Esophagus squamous epithelium (tissue), 5 donors: ENCODE measurements at regions not wholly inside any gene's neighbourhood (a gene's known extent, or its start where the extent isn't known, plus 50 kb on each side); places are given as distances from the start of the nearest gene placed in this dataset.

Experiments
- DNase-seq: peaks from one replicate; lab custom pipeline; 2025; lab: John Stamatoyannopoulos, UW
- H3K27ac ChIP-seq, 4 donors: fragments of 200-600 bp; sonication (generic); one replicate each; pipeline ENCODE4 v1.5.1; 2016 to 2019; ENCODE audit warnings: mild to moderate bottlenecking in 1 of 4
- H3K27me3 ChIP-seq, 4 donors: fragments of 200-600 bp; sonication (generic); 1 replicate in 3 of 4; 2 replicates in 1 of 4; pipeline versions ENCODE4 v1.5.1 to v1.6.0; 2017 to 2021; ENCODE audit warnings: antibody characterized with exemption in 1 of 4
- H3K36me3 ChIP-seq, 3 donors: fragments of 200-600 bp; sonication (generic); one replicate each; pipeline ENCODE4 v1.5.1; 2016 to 2019
- H3K4me1 ChIP-seq, 3 donors: fragments of 200-600 bp; sonication (generic); one replicate each; pipeline ENCODE4 v1.5.1; 2017 to 2019
- H3K4me3 ChIP-seq, 4 donors: fragments of 200-600 bp; sonication (generic); 1 replicate in 3 of 4; 2 replicates in 1 of 4; pipeline ENCODE4 v1.5.1; 2016 to 2019; ENCODE audit warnings: mild to moderate bottlenecking in 2 of 4, moderate library complexity in 1 of 4
- H3K9me3 ChIP-seq, 3 donors: fragments of 200-600 bp; sonication (generic); one replicate each; pipeline ENCODE4 v1.5.1; 2016 to 2019
- POLR2A ChIP-seq, 4 donors: fragments of 450-650 bp; IDR thresholded peaks; one replicate each; pipeline ENCODE4 v1.6.1; 2017; ENCODE audit warnings: antibody characterized with exemption in 4 of 4, mild to moderate bottlenecking in 4 of 4, moderate library complexity in 3 of 4
- WGBS, 2 donors: methylation state at CpG; one replicate each; pipeline ENCODE4 v1.1.5; 2018; 5-methylcytosine and 5-hydroxymethylcytosine counted together
- intact Hi-C: fragments of 100-400 bp; cut with DNase I; formaldehyde crosslinking; loops from one replicate; pipeline ENCODE4 v1.15.0; 2022
- TF ChIP-seq, protein P1 (sequence below), 6 experiments: fragments of 450-650 bp in 4 of 6; fragments of 200-600 bp in 2 of 6; sonication (generic) in 2 of 6; IDR thresholded peaks; one replicate each; pipeline ENCODE4 v1.5.1; 2016 to 2019; ENCODE audit warnings: antibody characterized with exemption in 6 of 6, mild to moderate bottlenecking in 4 of 6, moderate library complexity in 4 of 6
- donor health status: DM: yes; HTN: yes; CAD: no.

DNA sequence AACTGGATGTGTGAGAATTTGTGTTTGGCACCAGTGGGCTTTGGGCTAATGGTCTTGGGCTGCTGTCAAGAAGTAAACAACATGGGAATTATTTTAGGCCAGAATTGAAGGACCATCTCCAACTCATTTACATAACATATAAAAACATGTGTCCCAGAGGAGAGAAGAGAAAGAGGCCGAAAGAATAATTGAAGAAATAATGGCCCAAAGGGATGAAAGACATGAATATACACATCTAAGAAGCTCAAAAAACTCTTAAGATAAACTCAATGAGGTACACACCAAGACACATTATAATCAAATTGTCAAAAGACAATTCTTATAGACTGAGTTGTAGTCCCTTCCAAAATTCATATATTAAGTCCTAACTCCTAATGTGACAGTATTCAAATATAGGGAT lies 56.1 kb upstream of the SCAF11 start:
- WGBS, 2 donors = 84 to 89% methylated on average over 1 of the region's 1 CpG
- no peaks in the 10 kb centered on the region for H3K4me1 ChIP-seq
- H3K9me3 ChIP-seq = peaks cover 0 to 47% (median 15%) of the 10 kb centered on the region in 3 donors
- no peaks in the 10 kb centered on the region for H3K36me3 ChIP-seq
- intact Hi-C loops = no loop called here
- H3K27me3 ChIP-seq = no peaks in the 10 kb centered on the region
- no peak for DNase-seq
- TF ChIP-seq, protein P1, sequence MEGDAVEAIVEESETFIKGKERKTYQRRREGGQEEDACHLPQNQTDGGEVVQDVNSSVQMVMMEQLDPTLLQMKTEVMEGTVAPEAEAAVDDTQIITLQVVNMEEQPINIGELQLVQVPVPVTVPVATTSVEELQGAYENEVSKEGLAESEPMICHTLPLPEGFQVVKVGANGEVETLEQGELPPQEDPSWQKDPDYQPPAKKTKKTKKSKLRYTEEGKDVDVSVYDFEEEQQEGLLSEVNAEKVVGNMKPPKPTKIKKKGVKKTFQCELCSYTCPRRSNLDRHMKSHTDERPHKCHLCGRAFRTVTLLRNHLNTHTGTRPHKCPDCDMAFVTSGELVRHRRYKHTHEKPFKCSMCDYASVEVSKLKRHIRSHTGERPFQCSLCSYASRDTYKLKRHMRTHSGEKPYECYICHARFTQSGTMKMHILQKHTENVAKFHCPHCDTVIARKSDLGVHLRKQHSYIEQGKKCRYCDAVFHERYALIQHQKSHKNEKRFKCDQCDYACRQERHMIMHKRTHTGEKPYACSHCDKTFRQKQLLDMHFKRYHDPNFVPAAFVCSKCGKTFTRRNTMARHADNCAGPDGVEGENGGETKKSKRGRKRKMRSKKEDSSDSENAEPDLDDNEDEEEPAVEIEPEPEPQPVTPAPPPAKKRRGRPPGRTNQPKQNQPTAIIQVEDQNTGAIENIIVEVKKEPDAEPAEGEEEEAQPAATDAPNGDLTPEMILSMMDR (IDR thresholded peaks at IDR 0.05) = no peak
- TF ChIP-seq POLR2A (IDR thresholded peaks at IDR 0.05) = no peak
- H3K4me3 ChIP-seq = no peak overlapping the region
- H3K27ac ChIP-seq = no peak overlapping the region

DNA sequence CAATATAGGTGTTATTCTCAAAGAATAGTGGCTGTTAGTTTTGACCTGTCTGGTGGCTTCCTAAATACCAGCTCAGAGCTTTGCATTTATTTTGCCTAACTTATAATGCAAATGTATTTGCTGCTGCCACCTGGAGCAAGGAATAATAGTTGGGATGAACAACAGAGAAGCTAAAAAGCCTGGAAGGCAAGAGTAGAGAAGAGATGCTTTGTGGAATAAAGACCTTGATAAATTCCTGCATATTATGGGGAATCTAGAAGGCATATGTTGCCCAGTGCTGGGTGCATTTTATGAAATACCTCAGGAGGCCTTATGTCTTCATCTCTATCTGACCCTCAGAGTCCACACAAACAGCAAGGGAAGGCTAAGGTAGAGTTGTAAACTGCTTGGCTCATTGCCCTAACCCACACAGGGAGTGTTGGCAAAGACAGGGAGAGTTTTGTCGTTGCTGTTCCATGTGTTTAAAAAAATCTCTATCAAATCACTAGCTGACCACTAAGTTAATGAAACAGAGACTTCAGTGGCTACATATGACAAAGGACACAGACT lies 53.7 kb upstream of the SCAF11 start:
- H3K4me3 ChIP-seq = no peak overlapping the region
- intact Hi-C loops = no loop called here
- H3K4me1 ChIP-seq = no peaks in the 10 kb centered on the region
- no peaks in the 10 kb centered on the region for H3K27me3 ChIP-seq
- no peaks in the 10 kb centered on the region for H3K36me3 ChIP-seq
- no peak for TF ChIP-seq POLR2A (IDR thresholded peaks at IDR 0.05)
- TF ChIP-seq, protein P1 (IDR thresholded peaks at IDR 0.05) = no peak
- H3K27ac ChIP-seq = no peak overlapping the region
- WGBS, 2 donors = 20 to 46% methylated on average over 1 of the region's 1 CpG
- DNase-seq = no peak
- peaks cover 0 to 24% (median 0%) of the 10 kb centered on the region in 3 donors for H3K9me3 ChIP-seq
